ENCODE measurements at regions not wholly inside any gene's neighbourhood (a gene's known extent, or its start where the extent isn't known, plus 50 kb on each side); places are given as distances from the start of the nearest gene placed in this dataset.

DNA sequence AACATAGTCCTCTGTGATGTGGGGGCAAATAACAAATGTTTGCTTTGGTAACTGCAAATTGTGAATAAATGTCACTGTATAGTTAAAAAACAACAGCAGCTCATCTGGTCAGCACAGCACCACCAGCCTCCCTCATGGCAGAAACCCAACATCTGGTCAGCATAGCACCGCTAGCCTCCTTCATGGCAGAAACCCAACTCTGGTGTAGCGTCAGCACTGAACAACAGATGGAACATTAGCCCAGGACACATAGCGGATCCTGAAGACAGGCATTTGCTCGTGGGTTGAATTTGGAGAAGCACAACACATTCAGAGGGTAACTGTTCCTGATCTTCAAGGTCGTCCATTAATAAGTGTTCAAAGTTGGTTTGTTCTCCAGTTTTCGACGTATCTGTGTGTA lies 265.9 kb downstream of the DLL1 start:
- no peak for DNase-seq (ENCODE audit: low read depth in 3 of 3, low spot score in 2 of 3)

- no peak for DNase-seq (ENCODE audit: low read depth in 3 of 3, low spot score in 2 of 3)
Observed at GRCh38 chr6:170023620-170024521, 267.0 kb downstream of the DLL1 start.

DNA sequence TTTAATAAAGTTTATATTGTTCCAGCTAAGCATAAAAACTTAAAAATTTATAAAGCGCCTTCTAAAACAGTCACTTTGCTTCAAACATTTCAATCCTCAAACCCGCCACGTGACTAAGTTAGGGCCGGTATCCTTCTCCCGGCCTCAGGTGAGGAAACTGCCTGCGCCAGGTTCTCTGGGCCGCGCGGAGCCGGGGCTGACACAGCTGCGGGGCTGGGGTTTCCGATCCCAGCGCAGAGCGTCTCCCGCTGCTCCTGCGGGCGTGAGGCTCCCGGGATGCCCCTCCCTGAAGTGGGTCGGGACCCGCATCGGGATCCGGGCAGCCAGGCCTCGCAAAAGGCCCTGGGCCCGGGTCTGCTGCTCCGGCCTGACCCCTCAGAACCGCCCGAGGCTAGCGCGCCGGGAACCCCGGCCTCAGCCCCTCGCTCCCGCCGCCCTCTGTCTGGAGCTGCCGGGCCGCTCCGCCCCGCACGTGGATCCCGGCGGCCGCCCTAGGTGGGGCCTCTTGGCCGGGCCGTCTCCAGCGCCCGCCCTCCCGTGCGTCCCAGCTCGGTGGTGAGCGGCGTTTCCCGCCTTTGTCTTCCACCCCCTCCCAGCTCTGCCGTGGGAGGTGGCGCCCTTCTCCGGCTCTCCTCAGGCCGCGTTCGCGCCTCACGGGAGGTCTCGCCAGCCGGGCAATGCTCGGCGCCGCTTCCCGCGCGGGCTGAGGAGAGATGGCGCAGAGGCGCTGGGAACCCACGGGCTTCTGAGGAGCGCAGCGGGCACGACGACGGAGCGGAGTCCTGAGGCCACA lies 267.9 kb downstream of the DLL1 start:
- DNase-seq (ENCODE audit: low read depth in 3 of 3, low spot score in 2 of 3): no peak

- DNase-seq (ENCODE audit: low read depth in 3 of 3, low spot score in 2 of 3): no peak
Observed at GRCh38 chr6:170022291-170022722, 268.6 kb downstream of the DLL1 start.

DNA sequence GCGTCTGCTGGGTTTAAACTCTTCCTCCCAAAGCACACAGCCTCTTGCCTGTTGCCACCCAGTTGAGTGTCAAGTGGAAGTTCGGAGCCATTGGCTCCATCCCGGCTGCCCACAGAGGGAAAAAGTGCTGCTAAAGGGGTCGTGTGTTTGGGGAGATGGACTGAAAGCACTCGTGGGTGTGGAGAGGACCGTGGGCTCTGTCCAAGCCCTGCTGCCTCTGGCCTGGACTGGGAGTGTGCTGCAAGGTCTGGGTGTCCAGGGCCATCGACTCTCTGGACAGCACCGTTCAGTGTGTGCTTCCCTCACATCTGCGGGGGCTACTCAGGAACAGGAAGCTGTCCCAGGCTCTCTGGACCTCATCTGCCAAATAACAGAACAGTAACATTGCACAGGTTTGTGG lies 269.3 kb downstream of the DLL1 start:
- DNase-seq (ENCODE audit: low read depth in 3 of 3, low spot score in 2 of 3): no peak

GRCh38 chr6:170019818-170020583 lies 268.6 kb downstream of the ERMARD start:
- DNase-seq (ENCODE audit: low read depth in 3 of 3, low spot score in 2 of 3): no peak

DNA sequence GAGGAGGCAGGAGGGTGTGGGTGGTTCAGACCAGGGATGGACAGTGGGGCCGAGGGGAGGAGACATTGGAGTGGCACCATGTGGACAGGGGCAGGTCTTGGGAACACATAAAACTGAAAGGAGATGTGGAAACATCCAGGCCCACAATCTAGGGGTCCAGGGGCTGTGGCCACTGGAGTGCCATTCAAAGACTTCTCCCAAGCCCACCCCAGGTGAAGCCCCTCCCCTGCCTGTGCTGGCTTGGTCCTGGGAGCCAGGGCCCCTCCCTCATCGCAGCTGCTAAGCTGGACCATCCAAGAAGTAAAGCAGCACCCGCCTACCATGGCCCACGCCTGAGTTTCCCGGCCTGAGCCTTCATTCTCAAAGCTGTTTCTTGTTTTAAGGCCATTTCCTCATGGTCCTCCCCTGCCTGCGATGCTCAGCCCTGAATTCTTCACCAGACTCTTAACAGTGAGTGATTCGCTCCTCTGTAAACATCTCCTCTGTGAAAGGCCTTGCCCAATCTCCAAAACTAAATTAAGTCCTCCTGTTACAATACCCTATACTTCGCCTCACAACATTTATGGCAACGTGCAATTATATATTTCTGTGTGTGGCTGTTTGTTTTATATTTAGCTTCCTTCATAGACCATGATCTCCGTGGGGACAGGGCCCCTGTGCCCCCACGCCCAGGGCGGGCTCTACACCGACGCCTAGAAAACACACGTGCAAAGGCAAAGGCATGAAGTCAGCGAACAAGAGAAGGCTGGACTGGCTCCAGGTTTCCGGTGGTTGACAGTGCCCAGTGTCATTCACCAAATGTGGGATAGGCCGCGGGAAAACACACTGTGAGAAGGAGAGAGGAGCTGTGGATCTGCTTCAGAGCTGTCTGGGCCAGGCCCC lies 267.8 kb downstream of the ERMARD start:
- DNase-seq (ENCODE audit: low read depth in 3 of 3, low spot score in 2 of 3): no peak

GRCh38 chr6:170018422-170018935 lies 267.1 kb downstream of the ERMARD start:
- DNase-seq (ENCODE audit: low read depth in 3 of 3, low spot score in 2 of 3): no peak

GRCh38 chr6:170017603-170018320 lies 266.3 kb downstream of the ERMARD start:
- no peak for DNase-seq (ENCODE audit: low read depth in 3 of 3, low spot score in 2 of 3)

DNA sequence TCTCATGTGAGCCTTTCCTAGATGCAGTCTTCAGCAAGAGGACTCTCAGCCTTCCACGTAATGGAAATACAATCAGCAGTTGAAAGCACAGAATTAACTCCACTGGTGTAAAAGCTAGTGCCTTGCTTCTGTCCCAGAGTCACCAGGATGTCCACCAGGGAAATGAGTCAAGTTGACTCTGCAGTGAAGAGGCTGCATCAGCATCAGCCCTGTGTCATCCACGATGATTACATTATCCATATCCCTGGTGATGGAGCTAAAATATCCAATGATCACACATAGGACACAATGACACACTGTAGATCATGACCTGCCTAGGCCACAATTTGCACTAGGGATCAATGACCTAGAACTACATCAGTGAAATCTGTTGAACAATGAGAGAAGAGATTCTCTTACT lies 262.4 kb downstream of the ERMARD start:
- DNase-seq (ENCODE audit: low read depth in 3 of 3, low spot score in 2 of 3): no peak

DNA sequence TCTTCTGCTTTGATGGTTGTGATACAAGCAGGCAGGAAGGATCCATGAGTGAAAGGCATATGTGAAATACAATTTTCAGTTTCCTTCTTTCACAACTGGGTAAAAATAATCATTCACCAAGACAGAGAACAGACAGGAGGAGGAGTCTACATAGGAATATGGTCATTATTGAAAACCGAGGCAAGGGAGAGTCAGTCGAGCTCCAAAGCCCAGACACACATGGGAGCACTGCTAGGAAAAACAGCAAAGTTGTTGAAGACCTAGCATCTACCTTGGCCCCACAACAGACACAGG lies 260.6 kb downstream of the ERMARD start:
- no peak for DNase-seq (ENCODE audit: low read depth in 3 of 3, low spot score in 2 of 3)

GRCh38 chr6:170011204-170012036 lies 260.0 kb downstream of the ERMARD start:
- DNase-seq (ENCODE audit: low read depth in 3 of 3, low spot score in 2 of 3): no peak

- no peak for DNase-seq (ENCODE audit: low read depth in 3 of 3, low spot score in 2 of 3)
Observed at GRCh38 chr6:170010665-170011203, 259.3 kb downstream of the ERMARD start.

GRCh38 chr6:170008294-170008785 lies 256.9 kb downstream of the ERMARD start:
- no peak for DNase-seq (ENCODE audit: low read depth in 3 of 3, low spot score in 2 of 3)

DNA sequence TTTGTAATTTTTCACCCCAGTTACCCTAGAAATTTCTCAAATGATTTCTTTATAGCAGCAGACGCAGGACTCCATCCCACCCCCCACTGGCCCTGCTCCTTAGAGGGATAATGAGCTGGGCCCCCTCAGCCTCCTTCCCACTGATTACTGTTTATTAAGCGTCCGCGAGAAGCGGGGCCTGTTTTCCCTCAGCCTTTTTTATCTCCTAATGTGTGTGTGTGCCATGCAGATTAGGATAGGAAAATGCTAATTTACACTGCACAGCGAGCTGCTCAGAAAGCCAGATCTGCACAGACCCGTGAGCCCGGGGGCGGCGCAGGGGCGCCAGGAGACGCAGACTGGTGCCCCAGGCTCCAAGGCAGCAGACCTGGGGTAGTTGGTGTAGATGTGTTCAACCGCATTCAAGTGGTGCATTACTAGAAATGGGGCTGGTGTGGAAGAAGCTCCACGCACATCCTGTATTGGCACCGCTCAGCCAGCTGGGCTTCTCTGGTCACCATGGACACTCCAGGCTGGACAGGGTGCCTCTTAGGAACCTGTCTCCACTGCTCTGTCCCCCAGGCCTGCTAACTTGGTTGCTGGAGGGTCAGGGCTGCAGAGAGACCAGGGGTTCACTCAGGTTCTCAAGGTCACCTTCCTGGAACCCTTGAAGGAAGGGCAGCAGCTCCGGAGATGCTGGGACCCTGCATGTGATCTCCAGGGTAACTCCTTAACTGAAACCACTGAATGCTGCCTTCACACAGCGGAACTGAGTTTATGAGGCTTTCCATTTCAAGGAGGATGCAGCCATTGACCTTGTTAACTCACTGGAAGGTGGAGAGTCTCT lies 256.3 kb downstream of the ERMARD start:
- no peak for DNase-seq (ENCODE audit: low read depth in 3 of 3, low spot score in 2 of 3)

- DNase-seq (ENCODE audit: low read depth in 3 of 3, low spot score in 2 of 3): no peak
Observed at GRCh38 chr6:170006900-170007467, 255.6 kb downstream of the ERMARD start.
